SK-N-DZ (cell line): ENCODE measurements at regions not wholly inside any gene's neighbourhood (a gene's known extent, or its start where the extent isn't known, plus 50 kb on each side); places are given as distances from the start of the nearest gene placed in this dataset.

ENCODE experiments used
- DNase-seq: peaks from one replicate; pipeline ENCODE4 v3.0.0-alpha.2; 2015; ENCODE audit warnings: low spot score

DNA sequence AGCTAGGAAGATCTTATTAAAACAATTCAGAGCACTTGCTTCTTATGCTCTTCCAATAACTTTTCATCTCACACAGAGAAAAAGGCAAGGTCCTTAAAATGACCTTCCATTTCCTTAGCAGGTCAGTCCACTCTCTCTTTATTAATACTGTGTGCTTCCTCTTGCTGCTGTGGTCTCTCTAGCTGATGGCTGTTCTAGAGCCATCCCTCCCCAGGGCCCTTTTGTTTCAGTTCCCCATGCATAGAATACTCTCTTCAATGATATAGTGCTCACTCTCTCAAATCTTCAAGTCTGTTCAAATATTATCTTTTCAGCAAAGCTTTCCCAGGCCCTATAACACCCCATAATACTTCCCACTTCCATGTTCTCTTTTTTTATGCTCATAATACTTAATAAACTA is 469.3 kb downstream of the METTL4 start:
- DNase-seq: no peak

DNA sequence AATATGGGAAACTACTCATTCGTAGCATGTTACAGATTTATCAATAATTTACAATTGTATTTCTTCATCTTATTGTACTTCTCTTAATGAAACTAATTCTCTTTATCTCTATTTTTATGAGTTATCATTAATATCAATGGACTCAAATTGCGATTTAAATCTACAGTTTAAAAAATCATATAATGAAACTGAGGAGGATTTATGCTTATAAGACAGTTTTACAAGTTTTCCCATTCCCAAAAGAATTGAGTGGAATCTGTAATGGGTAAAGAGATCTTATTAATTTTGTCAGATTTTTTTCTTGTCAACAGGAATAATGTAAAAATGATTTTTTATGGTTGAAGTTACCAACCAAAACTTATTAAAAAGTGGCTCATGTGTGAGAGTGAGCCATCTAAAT is 468.0 kb downstream of the METTL4 start:
- DNase-seq: no peak

DNA sequence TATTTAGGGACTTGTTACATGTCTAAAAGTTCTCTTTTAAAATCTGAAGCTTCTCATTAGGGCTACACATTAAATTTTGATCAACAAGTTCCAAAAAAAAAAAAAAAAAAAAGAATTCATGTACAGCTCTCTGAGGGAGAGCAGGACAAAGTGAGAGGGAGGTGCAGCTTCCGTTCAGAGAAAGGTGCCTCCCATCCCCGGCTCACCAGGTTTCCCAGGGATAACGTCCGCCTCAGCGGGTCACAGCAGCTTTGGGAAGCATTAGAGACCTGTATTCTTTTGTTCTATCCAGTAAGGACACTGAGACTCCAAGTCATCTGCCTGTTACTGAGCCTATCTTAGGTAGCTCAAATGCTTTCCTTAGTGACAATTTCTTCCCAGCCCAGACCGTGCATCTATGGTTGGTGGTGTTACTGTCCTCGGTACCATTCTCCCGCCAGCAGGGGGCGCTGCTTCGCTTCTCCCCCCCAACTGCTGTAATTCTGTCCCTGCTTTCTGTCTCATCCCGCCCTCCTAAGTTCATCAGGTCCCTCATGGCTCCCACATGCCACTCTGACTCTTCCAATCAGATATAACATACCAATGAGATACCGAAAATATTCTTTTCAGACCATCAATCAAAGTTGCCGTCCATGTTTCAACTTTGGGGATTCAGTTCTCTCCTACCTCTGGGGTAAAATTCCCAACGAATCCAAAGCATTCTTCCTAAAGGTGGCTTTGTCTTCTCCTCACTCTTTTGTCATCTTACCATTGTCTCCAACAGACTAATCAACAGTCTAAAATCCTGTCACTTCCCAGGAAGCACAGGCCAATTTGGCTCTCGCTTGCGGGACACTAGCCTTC is 466.5 kb downstream of the METTL4 start:
- DNase-seq: peak; percentile 9

DNA sequence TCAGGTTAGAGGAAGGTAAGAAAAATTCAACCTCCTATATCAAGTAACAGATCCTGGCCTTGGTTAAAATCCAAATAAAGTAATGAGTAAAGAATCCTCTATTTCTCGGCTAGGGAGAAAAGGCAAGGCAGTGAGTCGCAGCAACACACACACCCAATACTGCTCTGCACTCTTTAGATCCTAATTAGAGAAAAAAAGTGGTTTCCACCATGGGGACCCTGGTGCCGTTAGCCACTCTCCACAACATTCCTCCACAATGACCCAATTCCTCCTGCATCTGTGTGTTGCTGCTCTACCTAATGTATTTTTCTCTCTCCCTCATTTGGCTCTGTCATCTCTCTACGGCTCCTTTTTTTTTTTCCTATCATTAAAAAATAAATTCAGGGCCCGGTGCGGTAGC is 462.7 kb downstream of the METTL4 start:
- DNase-seq: no peak

DNA sequence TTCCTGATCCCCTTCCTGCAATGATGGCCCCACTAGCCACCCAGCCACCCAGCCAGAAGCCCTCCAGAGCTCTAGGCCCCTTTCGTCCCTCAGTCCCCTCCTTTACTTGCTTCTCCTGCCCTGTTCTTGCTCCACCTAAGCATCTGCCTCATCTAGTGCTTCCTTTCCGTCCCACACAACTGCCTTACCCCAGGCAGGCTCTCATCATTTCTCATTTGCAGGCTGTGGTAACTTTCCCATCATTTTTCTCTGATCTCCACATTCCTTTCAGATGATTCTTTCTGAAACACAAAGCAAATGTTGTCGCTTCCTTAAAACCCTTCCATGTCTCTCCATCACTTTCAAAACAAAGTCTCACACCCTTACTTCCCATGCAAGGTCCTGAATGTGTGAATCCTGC is 459.8 kb downstream of the METTL4 start:
- DNase-seq: no peak

DNA sequence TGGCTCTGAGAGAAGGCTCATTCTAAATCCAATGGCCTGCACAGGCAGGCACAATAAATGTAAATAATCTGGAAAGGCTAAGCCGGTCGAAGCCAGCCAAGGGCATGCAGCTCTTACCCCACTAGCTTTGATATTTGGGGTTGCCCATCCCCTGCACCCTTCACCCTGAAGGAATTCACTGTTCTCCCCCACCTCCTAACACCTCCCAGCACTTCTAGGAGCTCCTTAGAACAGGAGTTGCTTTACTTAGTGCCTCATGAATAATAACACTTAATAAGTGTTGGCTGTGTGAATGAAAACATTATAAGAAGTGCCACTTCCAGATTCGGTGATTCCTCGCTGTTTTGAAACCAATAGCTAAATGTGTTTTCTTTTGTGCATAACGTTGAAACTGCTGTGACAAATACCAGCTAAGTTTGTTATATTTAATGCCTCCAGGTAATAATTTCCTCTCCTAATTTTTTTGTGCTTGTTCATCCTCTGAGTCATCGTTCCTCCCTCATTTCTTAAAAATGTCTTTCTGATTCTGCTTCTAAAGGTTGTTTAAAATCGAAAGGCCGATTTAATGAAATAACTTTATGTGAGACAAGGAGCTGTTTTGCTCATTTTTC is 458.8 kb downstream of the METTL4 start:
- DNase-seq: no peak

DNA sequence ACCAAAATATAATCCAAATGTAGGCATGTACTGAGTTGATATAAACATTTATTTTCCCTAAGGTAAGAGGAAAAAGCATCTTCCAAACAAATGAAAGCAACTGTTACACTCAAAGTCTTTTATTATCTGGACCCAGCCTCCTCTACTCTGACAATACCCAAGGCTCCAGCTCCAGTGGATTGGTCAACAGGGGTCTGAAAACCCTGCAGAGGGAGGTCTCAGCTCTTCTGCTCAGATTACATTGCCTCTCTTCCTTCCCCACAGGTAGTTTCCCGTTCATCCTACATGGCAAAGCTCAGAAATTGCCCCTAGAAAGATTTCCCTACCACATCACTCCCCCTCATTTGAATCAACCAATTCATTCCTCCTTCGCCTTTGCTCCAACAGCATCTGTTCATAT is 457.0 kb downstream of the METTL4 start:
- no peak for DNase-seq

DNA sequence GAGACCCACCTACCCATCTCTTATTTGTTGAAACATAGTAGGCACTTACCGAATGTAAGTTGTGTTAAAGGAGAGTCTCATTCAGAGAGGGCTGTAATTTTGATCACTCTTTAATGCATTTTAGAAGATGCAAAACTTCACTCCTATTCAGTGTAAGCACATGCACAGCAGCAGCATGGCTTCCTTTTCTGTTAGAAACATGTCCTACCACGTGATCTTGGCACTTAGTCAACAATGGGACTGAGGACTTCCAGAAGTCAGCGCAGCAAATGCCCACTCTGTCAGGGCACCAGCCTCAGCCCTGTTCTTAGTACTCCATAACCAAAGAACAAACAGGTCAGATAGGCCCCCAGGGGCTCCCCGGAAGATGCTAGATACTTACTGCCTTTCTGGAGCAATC is 456.5 kb downstream of the METTL4 start:
- DNase-seq: no peak

DNA sequence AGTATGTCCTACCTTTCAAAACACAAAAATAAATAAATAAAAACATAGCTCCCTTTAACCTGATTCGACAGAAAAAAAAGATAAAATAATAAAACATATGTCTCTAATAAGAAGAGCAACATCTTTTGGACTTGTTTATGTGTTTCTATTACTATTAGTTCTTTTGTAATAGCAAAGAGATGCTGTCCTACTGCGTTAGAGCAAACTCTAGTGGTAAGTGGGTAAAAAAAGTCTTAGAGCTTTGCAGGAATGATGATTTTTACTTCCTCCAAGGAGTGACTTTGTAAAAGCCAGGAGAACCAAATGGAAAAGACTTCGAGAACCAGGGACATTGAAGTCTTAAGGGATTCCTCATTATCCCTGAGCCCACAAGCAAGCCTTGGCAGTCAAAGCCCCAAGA is 450.1 kb downstream of the METTL4 start:
- DNase-seq: no peak

DNA sequence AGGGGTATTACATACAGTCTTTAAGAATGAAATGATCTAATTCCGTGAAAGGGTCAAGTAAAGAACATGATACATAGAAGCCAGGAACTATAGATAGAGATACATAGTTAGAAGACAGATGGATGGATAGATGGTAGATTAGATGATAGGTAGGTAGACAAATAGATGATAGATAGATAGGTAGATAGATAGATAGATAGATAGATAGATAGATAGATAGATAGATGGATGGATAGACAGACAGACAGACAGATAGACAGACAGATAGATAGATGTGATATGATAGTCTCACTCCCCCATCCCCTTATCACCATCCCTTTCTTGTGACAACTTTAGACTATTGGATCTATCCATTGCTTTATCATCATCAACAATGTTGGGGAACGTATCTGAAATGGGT is 448.2 kb downstream of the METTL4 start:
- DNase-seq: no peak

DNA sequence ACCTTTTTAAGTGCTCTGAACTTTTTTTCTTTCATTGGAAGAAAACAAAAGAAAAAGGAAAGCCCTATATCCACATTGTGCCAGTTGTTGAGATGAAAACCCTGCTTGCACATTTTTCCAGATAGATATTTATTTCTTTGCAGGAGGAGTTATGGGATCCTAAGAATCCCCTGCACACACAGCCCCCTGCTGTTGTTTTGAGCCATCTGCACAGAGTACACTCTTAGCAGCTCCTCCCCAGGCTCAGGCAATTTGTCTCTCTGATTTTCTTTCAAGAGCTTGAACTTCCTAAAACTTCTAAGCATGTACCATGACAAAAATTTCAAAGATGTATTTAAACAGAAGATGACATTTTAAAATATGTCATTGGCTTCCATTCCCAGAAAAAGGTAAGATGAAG is 436.9 kb downstream of the METTL4 start:
- no peak for DNase-seq

DNA sequence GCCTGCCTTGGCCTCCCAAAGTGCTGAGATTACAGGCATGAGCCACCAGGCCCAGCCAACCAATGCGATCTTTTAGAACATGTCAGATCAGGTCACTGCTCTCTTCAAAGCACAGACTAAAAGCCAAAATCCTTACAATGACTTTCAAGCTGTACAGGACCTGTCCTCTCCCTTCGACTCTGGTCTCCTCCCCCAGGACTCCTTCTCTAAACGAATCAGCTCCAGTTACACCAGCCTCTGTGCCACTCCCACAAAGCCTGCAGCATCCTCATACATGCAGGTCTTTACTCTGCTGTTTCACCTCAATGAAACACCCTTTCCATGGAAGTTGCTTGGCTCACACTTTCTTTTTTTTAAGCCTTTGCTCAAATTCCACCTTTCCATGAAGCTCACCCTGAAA is 436.0 kb downstream of the METTL4 start:
- DNase-seq: no peak

DNA sequence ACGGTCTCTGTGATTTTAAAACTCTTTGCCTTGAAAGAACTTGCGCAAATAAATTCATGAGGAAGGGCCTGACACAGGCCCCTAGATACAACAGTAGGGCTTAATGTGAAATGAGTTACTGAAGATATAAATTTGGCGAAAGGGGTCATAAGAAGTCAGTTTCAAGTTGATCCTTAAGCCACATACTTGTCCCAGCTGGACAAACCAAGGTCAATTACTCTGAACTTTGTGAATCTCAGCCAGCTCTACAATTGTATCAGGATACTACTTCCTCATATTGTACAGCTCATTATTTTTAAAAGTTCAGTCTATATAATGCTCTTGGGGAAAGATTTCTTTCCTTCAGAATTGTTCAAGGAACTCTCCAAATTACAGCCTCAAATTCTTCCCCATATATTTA is 432.8 kb downstream of the METTL4 start:
- no peak for DNase-seq

DNA sequence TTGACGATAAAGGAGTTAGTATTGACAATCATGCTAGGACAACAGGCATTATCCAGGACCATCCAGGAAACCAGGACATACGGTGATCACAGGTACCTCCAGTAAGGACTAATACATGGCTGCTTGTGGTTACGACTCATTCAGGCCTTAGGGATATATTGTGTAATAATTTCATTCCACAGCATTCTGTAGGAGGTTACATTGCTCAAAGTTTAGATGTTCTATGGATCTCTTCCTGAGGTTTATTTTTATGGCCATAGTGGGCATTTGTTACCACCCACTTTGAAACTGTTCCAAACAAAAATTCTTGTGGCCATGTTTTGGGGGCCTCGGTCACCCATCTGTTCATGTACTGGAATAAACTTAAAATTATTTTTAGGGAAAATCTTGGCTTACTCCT is 431.6 kb downstream of the METTL4 start:
- DNase-seq: no peak

DNA sequence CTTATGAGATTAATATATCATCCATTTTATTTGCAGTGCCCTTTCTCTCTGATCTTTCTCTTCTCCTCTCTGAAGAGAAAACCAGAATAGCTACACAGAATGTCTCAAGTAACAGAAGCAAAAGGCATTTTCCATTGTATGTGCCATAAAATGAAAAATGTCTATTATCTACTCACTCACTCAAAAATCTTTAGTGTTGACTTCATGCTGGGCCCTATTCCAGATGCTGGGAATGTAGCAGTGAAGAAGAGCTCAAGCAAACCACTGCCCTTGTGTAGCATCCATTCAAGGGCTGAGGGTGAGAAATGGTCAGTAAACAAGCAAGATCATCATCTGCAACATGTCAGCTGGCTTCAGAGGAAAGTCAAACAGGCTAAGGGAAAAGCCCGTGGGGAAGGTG is 427.7 kb downstream of the METTL4 start:
- DNase-seq: no peak

DNA sequence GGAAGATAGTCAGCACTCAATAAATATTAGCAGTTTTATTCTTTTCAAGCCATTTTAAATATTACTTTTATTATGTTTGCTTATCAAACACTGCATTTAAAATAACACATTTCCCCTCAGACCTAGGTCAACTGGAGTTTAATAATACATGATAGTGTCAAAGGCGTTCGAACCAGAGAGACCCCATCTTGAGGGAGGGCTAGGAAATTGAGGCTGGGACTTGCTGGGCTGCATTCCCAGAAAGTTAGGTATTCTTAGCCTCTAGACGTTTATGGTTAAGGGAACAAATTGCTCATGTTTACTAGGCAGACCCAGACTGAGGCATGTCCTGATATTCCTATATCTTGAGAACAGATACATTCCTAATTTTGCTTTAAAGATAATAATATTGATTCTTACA is 426.5 kb downstream of the METTL4 start:
- no peak for DNase-seq

DNA sequence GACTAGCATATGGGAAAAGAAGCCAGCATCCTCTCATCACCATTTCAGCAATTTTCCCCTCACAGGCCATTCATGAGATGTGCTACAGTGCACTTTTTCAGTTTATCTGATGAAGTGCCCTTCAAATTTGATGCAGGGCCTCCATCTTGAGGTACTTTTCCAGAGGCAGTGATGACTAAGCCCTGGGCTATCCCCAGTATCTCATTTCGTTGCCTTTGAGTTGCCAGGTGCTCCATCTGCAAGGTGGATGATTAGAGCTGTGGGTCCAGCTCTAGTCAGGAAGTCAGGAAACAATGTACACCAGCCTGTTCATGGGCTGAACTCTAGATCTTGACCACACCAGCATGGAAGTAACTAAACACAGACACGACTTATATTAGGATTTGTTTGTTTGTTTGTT is 425.2 kb downstream of the METTL4 start:
- no peak for DNase-seq

DNA sequence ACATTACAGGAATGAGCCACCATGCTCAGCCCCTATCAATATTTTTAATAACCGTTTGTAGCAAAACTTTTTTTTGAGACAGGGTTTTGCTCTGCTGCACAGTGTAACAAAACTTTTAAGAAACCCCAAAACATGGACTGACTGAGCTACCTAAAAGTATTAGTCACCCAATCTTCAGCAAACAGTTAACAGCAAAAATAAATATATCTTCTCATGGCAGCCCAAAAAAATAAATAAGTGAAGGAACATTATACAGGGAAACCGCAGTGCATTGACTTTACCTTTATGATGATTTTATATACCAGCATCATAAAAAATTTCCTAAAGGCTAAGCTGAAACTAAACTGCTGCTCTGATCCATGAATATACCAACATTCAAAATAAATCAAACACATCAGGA is 424.6 kb downstream of the METTL4 start:
- DNase-seq: no peak

DNA sequence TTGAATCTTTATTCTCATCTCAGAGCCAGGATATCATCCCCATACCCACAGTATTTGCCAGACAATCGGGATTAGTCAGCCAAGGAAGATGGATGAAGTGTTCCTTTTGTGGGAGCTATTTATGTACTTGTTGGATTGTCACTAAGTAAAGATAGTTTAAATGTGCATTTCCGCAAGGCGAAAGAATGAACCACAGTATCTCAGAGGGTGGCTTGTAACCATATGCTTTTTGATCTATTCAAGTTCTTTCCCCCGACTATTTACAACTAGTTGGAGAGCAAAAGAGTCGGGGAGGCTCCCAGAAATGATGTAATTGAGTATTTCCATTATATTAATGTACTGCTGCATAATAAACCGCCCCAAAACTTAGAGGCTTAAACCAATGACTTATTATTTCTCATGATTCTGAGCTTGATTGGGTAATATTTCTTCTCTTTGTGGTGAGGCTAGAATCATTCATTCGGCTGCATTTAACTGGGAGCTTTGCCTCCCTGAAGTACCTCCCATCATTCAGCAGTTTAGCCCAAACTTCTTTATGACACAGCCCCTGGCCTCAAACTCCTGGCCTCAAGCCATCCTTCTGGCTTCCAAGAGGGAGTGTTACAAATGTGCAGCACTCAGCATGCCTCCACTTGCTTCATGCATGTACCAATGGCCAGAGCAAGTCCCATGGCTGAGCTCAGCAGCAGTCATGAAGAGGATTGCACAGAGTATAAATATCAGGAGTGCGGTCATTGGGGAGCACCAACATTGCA is 423.7 kb downstream of the METTL4 start:
- no peak for DNase-seq

DNA sequence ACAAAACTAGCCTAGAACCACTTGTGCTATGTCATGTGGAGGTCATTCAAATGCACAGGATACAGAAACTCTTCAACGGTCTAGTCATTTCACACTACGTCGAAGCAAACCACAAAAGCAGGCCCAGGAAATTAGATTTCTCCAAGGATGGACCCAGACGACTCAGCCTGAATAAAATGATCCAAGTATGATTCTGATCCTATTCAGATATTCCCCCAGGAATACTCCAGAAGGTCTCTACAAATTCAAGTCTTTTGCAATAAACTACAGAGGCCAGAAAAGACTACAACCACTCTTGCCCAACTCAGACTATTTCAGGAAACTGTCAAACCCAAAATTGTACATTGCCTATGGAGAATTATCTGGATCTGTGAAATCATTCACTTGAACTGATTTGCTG is 422.5 kb downstream of the METTL4 start:
- no peak for DNase-seq

DNA sequence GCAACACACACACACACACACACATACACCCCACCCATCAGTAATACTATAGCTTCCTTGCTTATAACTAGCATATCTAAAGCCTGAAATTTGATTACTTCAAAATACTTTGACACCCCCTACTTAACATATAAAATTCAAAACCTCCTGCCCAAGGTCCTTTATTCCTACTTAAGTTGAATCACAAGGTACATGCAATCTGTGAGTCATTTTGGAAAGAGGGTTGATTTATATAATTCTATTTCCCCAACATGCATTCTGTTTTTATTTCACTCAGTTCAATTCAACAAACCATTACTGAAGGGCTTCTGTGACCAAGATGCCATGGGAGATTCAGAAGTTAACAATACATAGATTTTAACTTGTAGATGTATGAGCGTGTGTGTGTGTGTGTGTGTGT is 420.7 kb downstream of the METTL4 start:
- DNase-seq: no peak

DNA sequence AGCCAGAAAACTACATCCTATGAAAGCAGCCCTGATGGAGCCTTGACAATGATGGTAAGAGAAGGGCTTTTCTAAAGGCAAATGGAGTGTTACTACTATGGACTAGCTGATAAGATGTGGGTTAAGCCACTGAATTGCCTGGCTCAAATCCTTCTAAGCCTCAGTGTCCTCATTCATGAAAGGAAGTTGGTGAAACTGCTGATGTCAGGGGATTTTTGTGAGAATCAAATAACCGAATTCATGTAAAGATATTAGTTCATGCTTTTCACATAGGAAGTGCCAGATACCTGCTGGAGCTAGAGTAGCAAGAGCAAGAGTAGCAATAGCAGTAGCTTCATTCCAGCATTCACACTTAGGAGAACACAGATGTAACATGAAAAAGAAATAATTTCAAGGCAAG is 417.0 kb downstream of the METTL4 start:
- DNase-seq: no peak
